ENCODE measurements at regions not wholly inside any gene's neighbourhood (a gene's known extent, or its start where the extent isn't known, plus 50 kb on each side); places are given as distances from the start of the nearest gene placed in this dataset.
"Not testable (repeated sequence)": the region's sequence is repeated elsewhere in the genome, so short reads cannot be mapped to it uniquely, and the experiment has no call there.

DNA sequence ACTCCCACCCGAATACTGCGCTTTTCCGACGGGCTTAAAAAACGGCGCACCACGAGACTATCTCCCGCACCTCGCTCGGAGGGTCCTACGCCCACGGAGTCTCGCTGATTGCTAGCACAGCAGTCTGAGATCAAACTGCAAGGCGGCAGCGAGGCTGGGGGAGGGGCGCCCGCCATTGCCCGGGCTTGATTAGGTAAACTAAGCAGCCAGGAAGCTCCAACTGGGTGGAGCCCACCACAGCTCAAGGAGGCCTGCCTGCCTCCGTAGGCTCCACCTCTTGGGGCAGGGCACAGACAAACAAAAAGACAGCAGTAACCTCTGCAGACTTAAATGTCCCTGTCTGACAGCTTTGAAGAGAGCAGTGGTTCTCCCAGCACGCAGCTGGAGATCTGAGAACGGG lies 89.5 kb downstream of the MRPL36 start:
- TF ChIP-seq, protein P1, sequence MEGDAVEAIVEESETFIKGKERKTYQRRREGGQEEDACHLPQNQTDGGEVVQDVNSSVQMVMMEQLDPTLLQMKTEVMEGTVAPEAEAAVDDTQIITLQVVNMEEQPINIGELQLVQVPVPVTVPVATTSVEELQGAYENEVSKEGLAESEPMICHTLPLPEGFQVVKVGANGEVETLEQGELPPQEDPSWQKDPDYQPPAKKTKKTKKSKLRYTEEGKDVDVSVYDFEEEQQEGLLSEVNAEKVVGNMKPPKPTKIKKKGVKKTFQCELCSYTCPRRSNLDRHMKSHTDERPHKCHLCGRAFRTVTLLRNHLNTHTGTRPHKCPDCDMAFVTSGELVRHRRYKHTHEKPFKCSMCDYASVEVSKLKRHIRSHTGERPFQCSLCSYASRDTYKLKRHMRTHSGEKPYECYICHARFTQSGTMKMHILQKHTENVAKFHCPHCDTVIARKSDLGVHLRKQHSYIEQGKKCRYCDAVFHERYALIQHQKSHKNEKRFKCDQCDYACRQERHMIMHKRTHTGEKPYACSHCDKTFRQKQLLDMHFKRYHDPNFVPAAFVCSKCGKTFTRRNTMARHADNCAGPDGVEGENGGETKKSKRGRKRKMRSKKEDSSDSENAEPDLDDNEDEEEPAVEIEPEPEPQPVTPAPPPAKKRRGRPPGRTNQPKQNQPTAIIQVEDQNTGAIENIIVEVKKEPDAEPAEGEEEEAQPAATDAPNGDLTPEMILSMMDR (IDR thresholded peaks at IDR 0.05) = not testable (repeated sequence)
- not testable (repeated sequence) for TF ChIP-seq POLR2A (IDR thresholded peaks at IDR 0.05)
